Tibial artery (tissue), 4 donors: ENCODE measurements at regions not wholly inside any gene's neighbourhood (a gene's known extent, or its start where the extent isn't known, plus 50 kb on each side); places are given as distances from the start of the nearest gene placed in this dataset.

Experiments
- DNase-seq, 2 donors: peaks; one replicate each; pipeline ENCODE4 v3.0.0-alpha.2; 2019
- H3K27ac ChIP-seq, 2 donors: fragments of 200-600 bp; sonication (generic) in 1 of 2; 1 replicate in 1 of 2; 2 replicates in 1 of 2; pipeline ENCODE4 v1.5.1; 2018 to 2019; ENCODE audit warnings: mild to moderate bottlenecking in 1 of 2
- H3K27me3 ChIP-seq, 2 donors: fragments of 200-600 bp; sonication (generic) in 1 of 2; one replicate each; pipeline versions ENCODE4 v1.5.1 to v1.6.0; 2016 to 2019
- H3K36me3 ChIP-seq, 3 donors: fragments of 200-600 bp; sonication (generic) in 2 of 3; one replicate each; pipeline ENCODE4 v1.5.1; 2016 to 2019; ENCODE audit warnings: mild to moderate bottlenecking in 2 of 3
- H3K4me1 ChIP-seq, 4 donors: fragments of 200-600 bp; sonication (generic) in 2 of 4; 1 replicate in 3 of 4; 2 replicates in 1 of 4; pipeline ENCODE4 v1.5.1; 2016 to 2019
- H3K4me3 ChIP-seq, 2 donors: fragments of 200-600 bp; sonication (generic) in 1 of 2; 1 replicate in 1 of 2; 2 replicates in 1 of 2; pipeline ENCODE4 v1.5.1; 2018 to 2019; ENCODE audit warnings: mild to moderate bottlenecking in 2 of 2
- H3K9me3 ChIP-seq, 3 donors: fragments of 200-600 bp; sonication (generic) in 1 of 3; one replicate each; pipeline ENCODE4 v1.5.1; 2016 to 2019
- intact Hi-C: fragments of 100-400 bp; cut with DNase I; formaldehyde crosslinking; loops from one replicate; pipeline ENCODE4 v1.15.0; 2023; ENCODE audit warnings: low total_unique reads
- TF ChIP-seq, protein P1 (sequence below), 2 experiments: fragments of 200-600 bp in 1 of 2; fragments of 450-650 bp in 1 of 2; IDR thresholded peaks; one replicate each; pipeline ENCODE4 v1.5.1; 2017 to 2019; ENCODE audit warnings: antibody characterized with exemption in 2 of 2, mild to moderate bottlenecking in 1 of 2, moderate library complexity in 1 of 2

- TF ChIP-seq, protein P1, sequence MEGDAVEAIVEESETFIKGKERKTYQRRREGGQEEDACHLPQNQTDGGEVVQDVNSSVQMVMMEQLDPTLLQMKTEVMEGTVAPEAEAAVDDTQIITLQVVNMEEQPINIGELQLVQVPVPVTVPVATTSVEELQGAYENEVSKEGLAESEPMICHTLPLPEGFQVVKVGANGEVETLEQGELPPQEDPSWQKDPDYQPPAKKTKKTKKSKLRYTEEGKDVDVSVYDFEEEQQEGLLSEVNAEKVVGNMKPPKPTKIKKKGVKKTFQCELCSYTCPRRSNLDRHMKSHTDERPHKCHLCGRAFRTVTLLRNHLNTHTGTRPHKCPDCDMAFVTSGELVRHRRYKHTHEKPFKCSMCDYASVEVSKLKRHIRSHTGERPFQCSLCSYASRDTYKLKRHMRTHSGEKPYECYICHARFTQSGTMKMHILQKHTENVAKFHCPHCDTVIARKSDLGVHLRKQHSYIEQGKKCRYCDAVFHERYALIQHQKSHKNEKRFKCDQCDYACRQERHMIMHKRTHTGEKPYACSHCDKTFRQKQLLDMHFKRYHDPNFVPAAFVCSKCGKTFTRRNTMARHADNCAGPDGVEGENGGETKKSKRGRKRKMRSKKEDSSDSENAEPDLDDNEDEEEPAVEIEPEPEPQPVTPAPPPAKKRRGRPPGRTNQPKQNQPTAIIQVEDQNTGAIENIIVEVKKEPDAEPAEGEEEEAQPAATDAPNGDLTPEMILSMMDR (IDR thresholded peaks at IDR 0.05) = no peak
- Histone ChIP-seq H3K36me3 (no peaks in the 10 kb centered on the region), H3K27ac (no peak overlapping the region), H3K27me3 (peaks cover 0 to 2% of the 10 kb centered on the region in 2 donors), H3K4me3 (no peak overlapping the region), H3K9me3 (no peaks in the 10 kb centered on the region), H3K4me1 (peaks cover 0 to 6% (median 0%) of the 10 kb centered on the region in 4 donors)
- intact Hi-C loops = no loop called here
- no peak for DNase-seq
Measured at GRCh38 chr2:235170016-235170415, 218.2 kb downstream of the SH3BP4 start.

- H3K36me3 ChIP-seq = no peaks in the 10 kb centered on the region
- intact Hi-C loops = no loop called here
- no peak overlapping the region for H3K4me3 ChIP-seq
- peaks cover 0 to 2% of the 10 kb centered on the region in 2 donors for H3K27me3 ChIP-seq
- H3K9me3 ChIP-seq = no peaks in the 10 kb centered on the region
- TF ChIP-seq, protein P1 (IDR thresholded peaks at IDR 0.05) = no peak
- no peak overlapping the region for H3K27ac ChIP-seq
- H3K4me1 ChIP-seq = peaks cover 0 to 6% (median 0%) of the 10 kb centered on the region in 4 donors
- DNase-seq = no peak
Measured at GRCh38 chr2:235170536-235171521, 219.0 kb downstream of the SH3BP4 start.

GRCh38 chr2:235171550-235172031 is 219.8 kb downstream of the SH3BP4 start:
- no peak overlapping the region for H3K4me3 ChIP-seq
- no peak overlapping the region for H3K27ac ChIP-seq
- DNase-seq = no peak
- H3K9me3 ChIP-seq = no peaks in the 10 kb centered on the region
- peaks cover 0 to 2% of the 10 kb centered on the region in 2 donors for H3K27me3 ChIP-seq
- intact Hi-C loops = no loop called here
- no peaks in the 10 kb centered on the region for H3K36me3 ChIP-seq
- TF ChIP-seq, protein P1 (IDR thresholded peaks at IDR 0.05) = no peak
- peaks cover 0 to 6% (median 0%) of the 10 kb centered on the region in 4 donors for H3K4me1 ChIP-seq

GRCh38 chr2:235180642-235181041 is 228.8 kb downstream of the SH3BP4 start:
- Histone ChIP-seq H3K4me3 (no peak overlapping the region), H3K36me3 (no peaks in the 10 kb centered on the region), H3K9me3 (no peaks in the 10 kb centered on the region), H3K27me3 (peaks cover 0 to 6% of the 10 kb centered on the region in 2 donors), H3K27ac (no peak overlapping the region), H3K4me1 (no peaks in the 10 kb centered on the region)
- intact Hi-C loops = no loop called here
- DNase-seq = no peak
- TF ChIP-seq, protein P1 (IDR thresholded peaks at IDR 0.05) = no peak

- H3K4me1 ChIP-seq = no peaks in the 10 kb centered on the region
- intact Hi-C loops = no loop called here
- no peak for DNase-seq
- H3K4me3 ChIP-seq = no peak overlapping the region
- no peaks in the 10 kb centered on the region for H3K36me3 ChIP-seq
- peaks cover 0 to 6% of the 10 kb centered on the region in 2 donors for H3K27me3 ChIP-seq
- peaks cover 0 to 5% (median 0%) of the 10 kb centered on the region in 3 donors for H3K9me3 ChIP-seq
- TF ChIP-seq, protein P1 (IDR thresholded peaks at IDR 0.05) = no peak
- H3K27ac ChIP-seq = no peak overlapping the region
Measured at GRCh38 chr2:235183786-235184185, 232.0 kb downstream of the SH3BP4 start.
